Fibroblast of pulmonary artery (primary cell): ENCODE measurements at regions not wholly inside any gene's neighbourhood (a gene's known extent, or its start where the extent isn't known, plus 50 kb on each side); places are given as distances from the start of the nearest gene placed in this dataset.

Source experiments
- DNase-seq: peaks from one replicate; pipeline ENCODE4 v3.0.0-alpha.2; 2010; ENCODE audit warnings: low read depth
- H3K4me3 ChIP-seq: replicated peaks from 2 replicates; pipeline ENCODE4 v1.5.1; 2011; ENCODE audit warnings: low read depth, mild to moderate bottlenecking, control low read depth, low read length, moderate library complexity
- TF ChIP-seq, protein P1 (sequence below): IDR thresholded peaks from 2 replicates; pipeline ENCODE4 v1.5.1; 2011; ENCODE audit warnings: mild to moderate bottlenecking, control low read depth, low read length, inconsistent platforms; ENCODE audit errors: missing control alignments

GRCh38 chr20:53878262-53879047 lies 191.9 kb downstream of the BCAS1 start:
- TF ChIP-seq, protein P1, sequence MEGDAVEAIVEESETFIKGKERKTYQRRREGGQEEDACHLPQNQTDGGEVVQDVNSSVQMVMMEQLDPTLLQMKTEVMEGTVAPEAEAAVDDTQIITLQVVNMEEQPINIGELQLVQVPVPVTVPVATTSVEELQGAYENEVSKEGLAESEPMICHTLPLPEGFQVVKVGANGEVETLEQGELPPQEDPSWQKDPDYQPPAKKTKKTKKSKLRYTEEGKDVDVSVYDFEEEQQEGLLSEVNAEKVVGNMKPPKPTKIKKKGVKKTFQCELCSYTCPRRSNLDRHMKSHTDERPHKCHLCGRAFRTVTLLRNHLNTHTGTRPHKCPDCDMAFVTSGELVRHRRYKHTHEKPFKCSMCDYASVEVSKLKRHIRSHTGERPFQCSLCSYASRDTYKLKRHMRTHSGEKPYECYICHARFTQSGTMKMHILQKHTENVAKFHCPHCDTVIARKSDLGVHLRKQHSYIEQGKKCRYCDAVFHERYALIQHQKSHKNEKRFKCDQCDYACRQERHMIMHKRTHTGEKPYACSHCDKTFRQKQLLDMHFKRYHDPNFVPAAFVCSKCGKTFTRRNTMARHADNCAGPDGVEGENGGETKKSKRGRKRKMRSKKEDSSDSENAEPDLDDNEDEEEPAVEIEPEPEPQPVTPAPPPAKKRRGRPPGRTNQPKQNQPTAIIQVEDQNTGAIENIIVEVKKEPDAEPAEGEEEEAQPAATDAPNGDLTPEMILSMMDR = no peak
- no peak for DNase-seq
- no peak overlapping the region for H3K4me3 ChIP-seq

GRCh38 chr20:53876956-53877355 lies 193.4 kb downstream of the BCAS1 start:
- no peak overlapping the region for H3K4me3 ChIP-seq
- TF ChIP-seq, protein P1 = no peak
- DNase-seq = no peak

DNA sequence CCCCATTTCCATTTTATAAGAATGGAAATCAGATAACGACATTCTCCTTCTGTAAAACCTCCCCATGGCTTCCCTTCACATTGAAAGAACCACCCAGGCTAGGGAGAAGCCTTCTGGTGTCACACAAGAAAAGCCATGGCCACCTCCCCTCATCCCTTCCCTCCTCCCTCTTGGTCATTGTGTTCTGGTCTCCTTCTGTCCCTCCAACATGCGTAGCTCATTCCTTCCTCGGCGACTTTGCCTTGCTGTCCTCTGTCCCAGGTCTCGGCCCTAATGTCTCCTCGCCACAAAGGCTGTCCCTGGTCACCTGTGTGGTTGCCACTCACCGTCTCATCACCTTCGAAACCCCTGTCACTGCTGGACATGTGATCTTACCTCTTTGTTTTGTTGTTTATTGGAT lies 193.9 kb downstream of the BCAS1 start:
- no peak overlapping the region for H3K4me3 ChIP-seq
- DNase-seq = no peak
- TF ChIP-seq, protein P1 = no peak

DNA sequence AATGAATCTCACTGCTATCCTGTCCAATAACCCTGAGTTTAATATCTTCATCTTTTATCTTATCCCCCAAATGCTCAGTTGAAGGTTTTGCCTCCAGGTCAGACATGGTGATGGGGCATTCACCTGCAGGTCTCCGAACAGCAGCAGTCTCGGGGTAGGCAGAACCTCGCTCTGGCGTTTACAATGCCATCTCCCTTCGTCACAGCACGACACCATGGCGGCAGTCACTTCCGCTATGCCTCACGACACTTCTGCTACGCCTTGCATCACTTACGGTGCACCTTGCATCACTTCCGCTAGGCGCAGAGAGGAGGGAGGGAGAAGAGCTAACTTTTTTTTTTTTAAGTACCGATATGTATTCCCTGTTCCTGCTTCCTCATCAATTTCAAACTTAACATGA lies 194.9 kb downstream of the BCAS1 start:
- no peak for DNase-seq
- TF ChIP-seq, protein P1 = no peak
- H3K4me3 ChIP-seq = no peak overlapping the region

- TF ChIP-seq, protein P1 = no peak
- H3K4me3 ChIP-seq = no peak overlapping the region
- no peak for DNase-seq
Measured at GRCh38 chr20:53874706-53875105, 195.7 kb downstream of the BCAS1 start.

GRCh38 chr20:53874104-53874503 lies 196.3 kb downstream of the BCAS1 start:
- no peak for DNase-seq
- no peak overlapping the region for H3K4me3 ChIP-seq
- TF ChIP-seq, protein P1 = no peak

DNA sequence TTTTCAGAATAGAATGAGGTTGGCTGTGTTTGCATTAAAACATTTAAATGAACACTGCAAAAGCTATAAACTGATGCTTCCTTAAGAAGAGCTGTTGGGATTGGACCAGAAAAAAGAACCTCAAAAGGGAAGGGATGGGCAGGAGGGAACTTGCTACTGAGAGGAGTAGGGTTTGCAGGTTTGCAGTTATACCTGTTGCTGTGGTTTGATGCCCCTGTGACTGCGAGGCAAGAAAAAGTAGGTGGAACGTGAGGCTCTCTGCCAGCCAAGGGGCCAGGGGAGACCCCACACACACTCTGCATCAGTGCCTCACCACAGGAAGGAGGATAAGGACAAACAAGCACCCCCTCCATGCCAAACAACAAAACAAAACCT lies 197.2 kb downstream of the BCAS1 start:
- no peak overlapping the region for H3K4me3 ChIP-seq

More for the DNA sequence above, 197.2 kb downstream of the BCAS1 start:
- DNase-seq = no peak
- TF ChIP-seq, protein P1 = no peak
